Naive thymus-derived CD4-positive, alpha-beta T cell (primary cell): ENCODE measurements at regions not wholly inside any gene's neighbourhood (a gene's known extent, or its start where the extent isn't known, plus 50 kb on each side); places are given as distances from the start of the nearest gene placed in this dataset.
"Not testable (repeated sequence)": the region's sequence is repeated elsewhere in the genome, so short reads cannot be mapped to it uniquely, and the experiment has no call there.

Experiments used
- ATAC-seq: fragments of 150-1000 bp; cut with Tn5 transposase; 2 replicates; pipeline ENCODE4 v1.10.0; 2021; ENCODE audit warnings: mild to moderate bottlenecking, moderate library complexity
- CTCF ChIA-PET: fragments of 350-600 bp; sonication (Branson Sonifier 250); formaldehyde crosslinking; loops from one replicate; lab custom pipeline; 2021; ENCODE audit warnings: antibody characterized with exemption; lab: Charles Lee
- POLR2A ChIA-PET: fragments of 350-600 bp; sonication (Branson Sonifier 250); formaldehyde crosslinking; loops from one replicate; lab custom pipeline; 2021; ENCODE audit warnings: antibody characterized with exemption, inconsistent platforms; lab: Charles Lee
- DNase-seq, 9 donors: peaks; one replicate each; pipeline versions ENCODE4 v3.0.0 to v3.0.0-alpha.2; 2020 to 2022; ENCODE audit warnings: mixed read lengths in 1 of 9
- H3K27ac ChIP-seq: one replicate; pipeline ENCODE4 v1.7.0; 2013; ENCODE audit warnings: mild to moderate bottlenecking, low read depth, low read length, moderate library complexity
- H3K27me3 ChIP-seq, 2 donors: one replicate each; pipeline ENCODE4 v1.7.0; 2013; ENCODE audit warnings: low read length in 2 of 2, mild to moderate bottlenecking in 2 of 2, moderate library complexity in 2 of 2; ENCODE audit not compliant: control insufficient read depth in 2 of 2, insufficient read depth in 2 of 2
- H3K36me3 ChIP-seq, 3 experiments: 1 replicate in 2 of 3; 2 replicates in 1 of 3; pipeline ENCODE4 v1.7.0; 2013; ENCODE audit warnings: low read length in 3 of 3, mild to moderate bottlenecking in 3 of 3, moderate library complexity in 1 of 3; ENCODE audit not compliant: insufficient read depth in 3 of 3, control insufficient read depth in 2 of 3
- H3K4me1 ChIP-seq, 2 donors: one replicate each; pipeline ENCODE4 v1.7.0; 2013; ENCODE audit warnings: low read length in 2 of 2, mild to moderate bottlenecking in 2 of 2, moderate library complexity in 1 of 2; ENCODE audit not compliant: control insufficient read depth in 2 of 2, insufficient read depth in 2 of 2
- H3K4me3 ChIP-seq: 2 replicates; pipeline ENCODE4 v1.7.0; 2013; ENCODE audit warnings: mild to moderate bottlenecking, low read length
- H3K9me3 ChIP-seq, 3 experiments: 1 replicate in 2 of 3; 2 replicates in 1 of 3; pipeline ENCODE4 v1.7.0; 2013; ENCODE audit warnings: low read length in 3 of 3; ENCODE audit not compliant: control insufficient read depth in 2 of 3
- H3K27ac Mint-ChIP-seq, 9 donors: one replicate each; pipeline ENCODE4 v1.8.0; 2020 to 2022; ENCODE audit warnings: mixed read lengths in 9 of 9, mild to moderate bottlenecking in 8 of 9, moderate library complexity in 5 of 9, inconsistent platforms in 2 of 9
- H3K27me3 Mint-ChIP-seq, 5 donors: one replicate each; pipeline ENCODE4 v1.8.0; 2021 to 2022; ENCODE audit warnings: mixed read lengths in 5 of 5, mild to moderate bottlenecking in 1 of 5
- H3K36me3 Mint-ChIP-seq, 5 donors: one replicate each; pipeline ENCODE4 v1.8.0; 2020 to 2022; ENCODE audit warnings: mixed read lengths in 5 of 5, mild to moderate bottlenecking in 3 of 5, inconsistent platforms in 1 of 5
- H3K4me1 Mint-ChIP-seq, 7 donors: one replicate each; pipeline ENCODE4 v1.8.0; 2020 to 2022; ENCODE audit warnings: mixed read lengths in 7 of 7, mild to moderate bottlenecking in 3 of 7, inconsistent platforms in 1 of 7
- H3K4me3 Mint-ChIP-seq, 10 donors: one replicate each; pipeline ENCODE4 v1.8.0; 2020 to 2022; ENCODE audit warnings: mild to moderate bottlenecking in 10 of 10, mixed read lengths in 10 of 10, moderate library complexity in 6 of 10, inconsistent platforms in 2 of 10
- H3K9me3 Mint-ChIP-seq, 11 donors: one replicate each; pipeline ENCODE4 v1.8.0; 2020 to 2022; ENCODE audit warnings: mixed read lengths in 11 of 11, mild to moderate bottlenecking in 4 of 11, inconsistent platforms in 1 of 11, moderate library complexity in 1 of 11
- intact Hi-C, 2 donors: fragments of 100-400 bp; cut with micrococcal nuclease; formaldehyde crosslinking; loops; one replicate each; pipeline ENCODE4 v1.15.1; 2023

GRCh38 chr3:124646186-124646585 lies 84.1 kb upstream of the UMPS start:
- H3K4me1 Mint-ChIP-seq: peaks cover 0 to 16% (median 2%) of the 10 kb centered on the region in 7 donors
- H3K9me3 Mint-ChIP-seq, H3K4me3 Mint-ChIP-seq, H3K27me3 ChIP-seq, POLR2A ChIA-PET, H3K27ac Mint-ChIP-seq, H3K4me3 ChIP-seq, H3K27ac ChIP-seq, ATAC-seq, H3K9me3 ChIP-seq, intact Hi-C loops, H3K36me3 ChIP-seq, DNase-seq, H3K4me1 ChIP-seq: not testable (repeated sequence)
- H3K27me3 Mint-ChIP-seq: peaks cover 0 to 65% (median 7%) of the 10 kb centered on the region in 5 donors
- CTCF ChIA-PET: interaction anchor here (0.9 kb wide), 1 partner anchor 86 kb away, joined by 3 read pairs; no protein-coding TSS in a partner anchor
- H3K36me3 Mint-ChIP-seq: peaks cover 0 to 12% (median 0%) of the 10 kb centered on the region in 5 donors

- H3K4me1 ChIP-seq: no peaks in the 10 kb centered on the region
- Mint-ChIP-seq H3K4me1 (peaks cover 0 to 12% (median 3%) of the 10 kb centered on the region in 7 donors), H3K27ac (no peak overlapping the region), H3K36me3 (peaks cover 0 to 16% (median 0%) of the 10 kb centered on the region in 5 donors), H3K4me3 (no peak overlapping the region), H3K27me3 (peaks cover 0 to 57% (median 7%) of the 10 kb centered on the region in 5 donors), H3K9me3 (peaks cover 0 to 8% (median 0%) of the 10 kb centered on the region in 11 donors)
- no peak for DNase-seq
- H3K27me3 ChIP-seq: no peaks in the 10 kb centered on the region
- peaks cover 0 to 5% (median 0%) of the 10 kb centered on the region in 3 experiments for H3K36me3 ChIP-seq
- H3K27ac ChIP-seq: no peak overlapping the region
- ChIA-PET CTCF (no interaction called here), POLR2A (no interaction called here)
- intact Hi-C loops: no loop called here
- no peak for ATAC-seq
- no peaks in the 10 kb centered on the region for H3K9me3 ChIP-seq
- no peak overlapping the region for H3K4me3 ChIP-seq
Measured at GRCh38 chr3:124648551-124648950, 81.7 kb upstream of the UMPS start.

- H3K27ac Mint-ChIP-seq: peak overlapping the region in 1 of 9 donors; percentile 6
- peaks cover 0 to 10% (median 0%) of the 10 kb centered on the region in 5 donors for H3K36me3 Mint-ChIP-seq
- Histone ChIP-seq H3K27ac (no peak overlapping the region), H3K4me3 (no peak overlapping the region), H3K36me3 (peaks cover 0 to 5% (median 0%) of the 10 kb centered on the region in 3 experiments), H3K4me1 (no peaks in the 10 kb centered on the region), H3K9me3 (no peaks in the 10 kb centered on the region), H3K27me3 (no peaks in the 10 kb centered on the region)
- peaks cover 0 to 51% (median 7%) of the 10 kb centered on the region in 5 donors for H3K27me3 Mint-ChIP-seq
- H3K4me3 Mint-ChIP-seq: no peak overlapping the region
- peaks cover 0 to 12% (median 3%) of the 10 kb centered on the region in 7 donors for H3K4me1 Mint-ChIP-seq
- ATAC-seq (peak; percentile 34), DNase-seq (peak in 1 of 9 donors; percentile 30)
- H3K9me3 Mint-ChIP-seq: peaks cover 0 to 3% (median 0%) of the 10 kb centered on the region in 11 donors
- CTCF ChIA-PET: no interaction called here
- POLR2A ChIA-PET: no interaction called here
- intact Hi-C loops: no loop called here
Measured at GRCh38 chr3:124650798-124651197, 79.5 kb upstream of the UMPS start.

- H3K36me3 Mint-ChIP-seq: peaks cover 0 to 10% (median 0%) of the 10 kb centered on the region in 5 donors
- CTCF ChIA-PET, H3K4me1 ChIP-seq, ATAC-seq, POLR2A ChIA-PET, H3K27me3 ChIP-seq, H3K27ac ChIP-seq, H3K4me3 Mint-ChIP-seq, H3K9me3 ChIP-seq, H3K4me3 ChIP-seq, H3K27ac Mint-ChIP-seq, H3K9me3 Mint-ChIP-seq, H3K36me3 ChIP-seq, intact Hi-C loops, DNase-seq: not testable (repeated sequence)
- H3K4me1 Mint-ChIP-seq: peaks cover 0 to 12% (median 3%) of the 10 kb centered on the region in 7 donors
- peaks cover 0 to 53% (median 7%) of the 10 kb centered on the region in 5 donors for H3K27me3 Mint-ChIP-seq
Measured at GRCh38 chr3:124651416-124651815, 78.8 kb upstream of the UMPS start.

GRCh38 chr3:124652009-124652408 lies 78.2 kb upstream of the UMPS start:
- no peak overlapping the region for H3K27ac ChIP-seq
- no peaks in the 10 kb centered on the region for H3K27me3 ChIP-seq
- Mint-ChIP-seq H3K36me3 (peaks cover 0 to 10% (median 0%) of the 10 kb centered on the region in 5 donors), H3K9me3 (peaks cover 0 to 3% (median 0%) of the 10 kb centered on the region in 11 donors), H3K4me3 (no peak overlapping the region), H3K27me3 (peaks cover 0 to 52% (median 7%) of the 10 kb centered on the region in 5 donors), H3K4me1 (peaks cover 0 to 11% (median 3%) of the 10 kb centered on the region in 7 donors), H3K27ac (no peak overlapping the region)
- H3K9me3 ChIP-seq: no peaks in the 10 kb centered on the region
- no peaks in the 10 kb centered on the region for H3K4me1 ChIP-seq
- CTCF ChIA-PET: no interaction called here
- intact Hi-C loops: loop anchor here in 1 of 2 donors (1.0 kb wide), 1 partner anchor 37 kb away; no protein-coding TSS in a partner anchor
- POLR2A ChIA-PET: interaction anchor here (0.6 kb wide), 1 partner anchor 47 kb away, joined by 4 read pairs; no protein-coding TSS in a partner anchor
- DNase-seq: no peak
- peak; percentile 43 for ATAC-seq
- H3K36me3 ChIP-seq: peaks cover 0 to 5% (median 0%) of the 10 kb centered on the region in 3 experiments
- H3K4me3 ChIP-seq: no peak overlapping the region

- no peak overlapping the region for H3K27ac Mint-ChIP-seq
- Histone ChIP-seq H3K36me3 (no peaks in the 10 kb centered on the region), H3K9me3 (no peaks in the 10 kb centered on the region), H3K27ac (no peak overlapping the region), H3K4me3 (no peak overlapping the region), H3K4me1 (no peaks in the 10 kb centered on the region), H3K27me3 (no peaks in the 10 kb centered on the region)
- no peak for DNase-seq
- intact Hi-C loops: no loop called here
- H3K4me1 Mint-ChIP-seq: peaks cover 0 to 7% (median 3%) of the 10 kb centered on the region in 7 donors
- H3K36me3 Mint-ChIP-seq: peaks cover 0 to 4% (median 0%) of the 10 kb centered on the region in 5 donors
- ChIA-PET CTCF (no interaction called here), POLR2A (no interaction called here)
- H3K9me3 Mint-ChIP-seq: peaks cover 0 to 2% (median 0%) of the 10 kb centered on the region in 11 donors
- no peak for ATAC-seq
- peaks cover 0 to 43% (median 7%) of the 10 kb centered on the region in 5 donors for H3K27me3 Mint-ChIP-seq
- H3K4me3 Mint-ChIP-seq: no peak overlapping the region
Measured at GRCh38 chr3:124653071-124653796, 77.0 kb upstream of the UMPS start.
